ENCODE measurements at regions not wholly inside any gene's neighbourhood (a gene's known extent, or its start where the extent isn't known, plus 50 kb on each side); places are given as distances from the start of the nearest gene placed in this dataset.
"Not testable (repeated sequence)": the region's sequence is repeated elsewhere in the genome, so short reads cannot be mapped to it uniquely, and the experiment has no call there.

GRCh38 chr2:63740020-63740419 is 101.7 kb upstream of the UGP2 start:
- TF ChIP-seq CTCF (conservative IDR thresholded peaks at IDR 0.05) (no peak), ZFX (IDR thresholded peaks at IDR 0.05) (no peak)
- H3K27ac ChIP-seq, result no peak overlapping the region

- H3K27ac ChIP-seq, result no peak overlapping the region
Measured at GRCh38 chr2:63740943-63741342, 100.8 kb upstream of the UGP2 start.

GRCh38 chr2:63741884-63742579 is 99.7 kb upstream of the UGP2 start:
- TF ChIP-seq CTCF (conservative IDR thresholded peaks at IDR 0.05), result no peak
- no peak for TF ChIP-seq ZFX (IDR thresholded peaks at IDR 0.05)
- H3K27ac ChIP-seq, result no peak overlapping the region

More at GRCh38 chr2:63740943-63741342, 100.8 kb upstream of the UGP2 start:
- no peak for TF ChIP-seq ZFX (IDR thresholded peaks at IDR 0.05)
- TF ChIP-seq CTCF (conservative IDR thresholded peaks at IDR 0.05), result no peak

- no peak overlapping the region for H3K27ac ChIP-seq
- TF ChIP-seq ZFX (IDR thresholded peaks at IDR 0.05) (no peak), CTCF (conservative IDR thresholded peaks at IDR 0.05) (no peak)
Measured at GRCh38 chr2:63742580-63742976, 99.1 kb upstream of the UGP2 start.

- H3K27ac ChIP-seq, result no peak overlapping the region
- no peak for TF ChIP-seq ZFX (IDR thresholded peaks at IDR 0.05)
- no peak for TF ChIP-seq CTCF (conservative IDR thresholded peaks at IDR 0.05)
Measured at GRCh38 chr2:63743170-63743981, 98.3 kb upstream of the UGP2 start.

- TF ChIP-seq CTCF (conservative IDR thresholded peaks at IDR 0.05), result no peak
- TF ChIP-seq ZFX (IDR thresholded peaks at IDR 0.05), result no peak
- H3K27ac ChIP-seq, result no peak overlapping the region
Measured at GRCh38 chr2:63743982-63744966, 97.4 kb upstream of the UGP2 start.

- not testable (repeated sequence) for H3K27ac ChIP-seq
Measured at GRCh38 chr2:63746548-63746947, 95.1 kb upstream of the UGP2 start.

Measured in C4-2B (cell line).